ENCODE measurements at regions not wholly inside any gene's neighbourhood (a gene's known extent, or its start where the extent isn't known, plus 50 kb on each side); places are given as distances from the start of the nearest gene placed in this dataset.

DNA sequence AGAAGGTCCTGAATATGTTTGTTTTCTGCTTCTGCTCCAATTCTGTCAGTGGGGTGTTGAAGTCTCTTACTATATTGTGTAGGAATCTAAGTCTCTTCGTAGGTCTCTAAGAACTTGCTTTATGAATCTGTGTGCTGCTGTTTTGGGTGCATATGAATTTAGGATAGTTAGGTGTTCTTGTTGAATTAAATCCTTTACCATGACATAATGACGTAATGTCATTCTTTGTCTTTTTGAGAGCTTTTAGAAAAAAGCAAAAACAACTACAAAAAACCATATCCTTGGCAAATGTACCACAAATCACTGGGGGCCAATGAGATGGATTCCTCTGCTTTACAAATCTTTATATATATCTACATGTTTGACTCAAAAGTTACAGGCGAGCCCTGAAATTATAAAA, 576.1 kb downstream of the CDH18 start:
- Histone ChIP-seq H3K27ac (no peak overlapping the region), H3K27me3 (replicated peaks; ENCODE audit: insufficient read depth) (no peaks in the 10 kb centered on the region), H3K4me3 (no peak overlapping the region), H3K4me1 (ENCODE audit: control insufficient read depth in 1 of 2, low read depth in 2 of 2) (no peaks in the 10 kb centered on the region), H3K9me3 (no peaks in the 10 kb centered on the region), H3K36me3 (no peaks in the 10 kb centered on the region)
- DNase-seq (ENCODE audit: low spot score) (no peak), ATAC-seq (ENCODE audit: insufficient number of reproducible peaks, low FRiP score, low read depth) (no peak)
- TF ChIP-seq CTCF (IDR thresholded peaks at IDR 0.05), result no peak
